SK-N-SH treated with all-trans-retinoic acid at 6 μM for 48 hours (cell line): ENCODE measurements at regions not wholly inside any gene's neighbourhood (a gene's known extent, or its start where the extent isn't known, plus 50 kb on each side); places are given as distances from the start of the nearest gene placed in this dataset.

Experiments used
- ATAC-seq: fragments of 200-7000 bp; cut with Tn5 transposase; 3 replicates; pipeline ENCODE4 v1.9.1; 2020; ENCODE audit warnings: mild to moderate bottlenecking, moderate library complexity
- ARNTL ChIP-seq: fragments of 450-650 bp; formaldehyde crosslinking; IDR thresholded peaks from 2 replicates; pipeline ENCODE4 v1.5.0; 2020; ENCODE audit warnings: low read depth, mild to moderate bottlenecking, moderate library complexity, borderline replicate concordance
- BACH2 ChIP-seq: fragments of 250-450 bp; sonication (Bioruptor Pico); IDR thresholded peaks from 2 replicates; pipeline ENCODE4 v1.9.0; 2021; ENCODE audit warnings: mild to moderate bottlenecking, borderline replicate concordance
- CSDC2 ChIP-seq: fragments of 250-450 bp; sonication (Bioruptor Pico); IDR thresholded peaks from 2 replicates; pipeline ENCODE4 v1.5.0; 2020; ENCODE audit warnings: mild to moderate bottlenecking, moderate library complexity
- ESRRG ChIP-seq: fragments of 250-450 bp; sonication (Bioruptor Pico); IDR thresholded peaks from 2 replicates; pipeline ENCODE4 v1.6.1; 2021; ENCODE audit warnings: mild to moderate bottlenecking
- GLIS3 ChIP-seq: fragments of 250-450 bp; sonication (Bioruptor Pico); IDR thresholded peaks from 2 replicates; pipeline ENCODE4 v1.5.0; 2020; ENCODE audit warnings: mild to moderate bottlenecking, moderate library complexity
- ISL1 ChIP-seq: fragments of 250-450 bp; sonication (Bioruptor Pico); IDR thresholded peaks from 2 replicates; pipeline ENCODE4 v2.1.2; 2022; ENCODE audit warnings: mild to moderate bottlenecking, moderate library complexity
- OSR1 ChIP-seq: fragments of 250-450 bp; sonication (Bioruptor Pico); IDR thresholded peaks from 2 replicates; pipeline ENCODE4 v1.8.0; 2022; ENCODE audit warnings: moderate library complexity, mild to moderate bottlenecking, inconsistent platforms
- PATZ1 ChIP-seq: fragments of 250-450 bp; sonication (Bioruptor Pico); IDR thresholded peaks from 2 replicates; pipeline ENCODE4 v1.8.0; 2020; ENCODE audit warnings: mild to moderate bottlenecking, moderate library complexity, borderline replicate concordance
- PPARA ChIP-seq: fragments of 250-450 bp; sonication (Bioruptor Pico); IDR thresholded peaks from 2 replicates; pipeline ENCODE4 v1.5.0; 2020; ENCODE audit warnings: mild to moderate bottlenecking, borderline replicate concordance
- SNAI2 ChIP-seq: fragments of 250-450 bp; sonication (Bioruptor Pico); IDR thresholded peaks from 2 replicates; pipeline ENCODE4 v1.5.0; 2020; ENCODE audit warnings: mild to moderate bottlenecking, moderate library complexity
- TOX ChIP-seq: fragments of 250-450 bp; sonication (Bioruptor Pico); IDR thresholded peaks from 2 replicates; pipeline ENCODE4 v1.8.0; 2021; ENCODE audit warnings: mild to moderate bottlenecking, moderate library complexity, borderline replicate concordance
- ZC3H10 ChIP-seq: fragments of 250-450 bp; sonication (Bioruptor Pico); IDR thresholded peaks from 2 replicates; pipeline ENCODE4 v1.5.1; 2021; ENCODE audit warnings: mild to moderate bottlenecking, moderate library complexity
- ZFP3 ChIP-seq: fragments of 250-450 bp; sonication (Bioruptor Pico); IDR thresholded peaks from 2 replicates; pipeline ENCODE4 v1.5.0; 2020; ENCODE audit warnings: mild to moderate bottlenecking, moderate library complexity
- ZFP30 ChIP-seq: fragments of 450-650 bp; formaldehyde crosslinking; IDR thresholded peaks from 2 replicates; pipeline ENCODE4 v1.5.0; 2022; ENCODE audit warnings: mild to moderate bottlenecking, moderate library complexity
- ZNF70 ChIP-seq: fragments of 450-650 bp; formaldehyde crosslinking; IDR thresholded peaks from 2 replicates; pipeline ENCODE4 v1.5.0; 2020; ENCODE audit warnings: mild to moderate bottlenecking, moderate library complexity
- ZNF8 ChIP-seq: fragments of 450-650 bp; formaldehyde crosslinking; IDR thresholded peaks from 2 replicates; pipeline ENCODE4 v1.5.0; 2020; ENCODE audit warnings: mild to moderate bottlenecking, moderate library complexity
- TF ChIP-seq, protein P1 (sequence below): fragments of 250-450 bp; sonication (Bioruptor Pico); IDR thresholded peaks from 2 replicates; pipeline ENCODE4 v1.5.1; 2020; ENCODE audit warnings: low read depth, mild to moderate bottlenecking, moderate library complexity
- TF ChIP-seq, protein P2 (sequence below): fragments of 250-450 bp; sonication (Bioruptor Pico); IDR thresholded peaks from 2 replicates; pipeline ENCODE4 v1.5.0; 2020; ENCODE audit warnings: mild to moderate bottlenecking, moderate library complexity
- TF ChIP-seq, protein P3 (sequence below): fragments of 250-450 bp; sonication (Bioruptor Pico); IDR thresholded peaks from 2 replicates; pipeline ENCODE4 v1.8.0; 2021; ENCODE audit warnings: low read depth, mild to moderate bottlenecking, moderate library complexity, borderline replicate concordance

GRCh38 chr12:60704171-60704914, 1108.5 kb downstream of the SLC16A7 start:
- TF ChIP-seq ZFP3 (CRISPR knock-in tag) (no peak), ZNF70 (no peak), ARNTL (CRISPR knock-in tag) (no peak), ISL1 (CRISPR knock-in tag) (no peak)
- no peak for ATAC-seq

- ATAC-seq, result no peak
- TF ChIP-seq, protein P1, sequence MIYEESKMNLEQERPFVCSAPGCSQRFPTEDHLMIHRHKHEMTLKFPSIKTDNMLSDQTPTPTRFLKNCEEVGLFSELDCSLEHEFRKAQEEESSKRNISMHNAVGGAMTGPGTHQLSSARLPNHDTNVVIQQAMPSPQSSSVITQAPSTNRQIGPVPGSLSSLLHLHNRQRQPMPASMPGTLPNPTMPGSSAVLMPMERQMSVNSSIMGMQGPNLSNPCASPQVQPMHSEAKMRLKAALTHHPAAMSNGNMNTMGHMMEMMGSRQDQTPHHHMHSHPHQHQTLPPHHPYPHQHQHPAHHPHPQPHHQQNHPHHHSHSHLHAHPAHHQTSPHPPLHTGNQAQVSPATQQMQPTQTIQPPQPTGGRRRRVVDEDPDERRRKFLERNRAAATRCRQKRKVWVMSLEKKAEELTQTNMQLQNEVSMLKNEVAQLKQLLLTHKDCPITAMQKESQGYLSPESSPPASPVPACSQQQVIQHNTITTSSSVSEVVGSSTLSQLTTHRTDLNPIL, result no peak
- TF ChIP-seq, protein P2, sequence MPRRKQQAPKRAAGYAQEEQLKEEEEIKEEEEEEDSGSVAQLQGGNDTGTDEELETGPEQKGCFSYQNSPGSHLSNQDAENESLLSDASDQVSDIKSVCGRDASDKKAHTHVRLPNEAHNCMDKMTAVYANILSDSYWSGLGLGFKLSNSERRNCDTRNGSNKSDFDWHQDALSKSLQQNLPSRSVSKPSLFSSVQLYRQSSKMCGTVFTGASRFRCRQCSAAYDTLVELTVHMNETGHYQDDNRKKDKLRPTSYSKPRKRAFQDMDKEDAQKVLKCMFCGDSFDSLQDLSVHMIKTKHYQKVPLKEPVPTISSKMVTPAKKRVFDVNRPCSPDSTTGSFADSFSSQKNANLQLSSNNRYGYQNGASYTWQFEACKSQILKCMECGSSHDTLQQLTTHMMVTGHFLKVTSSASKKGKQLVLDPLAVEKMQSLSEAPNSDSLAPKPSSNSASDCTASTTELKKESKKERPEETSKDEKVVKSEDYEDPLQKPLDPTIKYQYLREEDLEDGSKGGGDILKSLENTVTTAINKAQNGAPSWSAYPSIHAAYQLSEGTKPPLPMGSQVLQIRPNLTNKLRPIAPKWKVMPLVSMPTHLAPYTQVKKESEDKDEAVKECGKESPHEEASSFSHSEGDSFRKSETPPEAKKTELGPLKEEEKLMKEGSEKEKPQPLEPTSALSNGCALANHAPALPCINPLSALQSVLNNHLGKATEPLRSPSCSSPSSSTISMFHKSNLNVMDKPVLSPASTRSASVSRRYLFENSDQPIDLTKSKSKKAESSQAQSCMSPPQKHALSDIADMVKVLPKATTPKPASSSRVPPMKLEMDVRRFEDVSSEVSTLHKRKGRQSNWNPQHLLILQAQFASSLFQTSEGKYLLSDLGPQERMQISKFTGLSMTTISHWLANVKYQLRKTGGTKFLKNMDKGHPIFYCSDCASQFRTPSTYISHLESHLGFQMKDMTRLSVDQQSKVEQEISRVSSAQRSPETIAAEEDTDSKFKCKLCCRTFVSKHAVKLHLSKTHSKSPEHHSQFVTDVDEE (CRISPR knock-in tag), result no peak
- no peak for TF ChIP-seq ZNF8 (CRISPR knock-in tag)
- no peak for TF ChIP-seq ESRRG (CRISPR knock-in tag)
- TF ChIP-seq ZC3H10 (CRISPR knock-in tag), result no peak
- TF ChIP-seq, protein P3, sequence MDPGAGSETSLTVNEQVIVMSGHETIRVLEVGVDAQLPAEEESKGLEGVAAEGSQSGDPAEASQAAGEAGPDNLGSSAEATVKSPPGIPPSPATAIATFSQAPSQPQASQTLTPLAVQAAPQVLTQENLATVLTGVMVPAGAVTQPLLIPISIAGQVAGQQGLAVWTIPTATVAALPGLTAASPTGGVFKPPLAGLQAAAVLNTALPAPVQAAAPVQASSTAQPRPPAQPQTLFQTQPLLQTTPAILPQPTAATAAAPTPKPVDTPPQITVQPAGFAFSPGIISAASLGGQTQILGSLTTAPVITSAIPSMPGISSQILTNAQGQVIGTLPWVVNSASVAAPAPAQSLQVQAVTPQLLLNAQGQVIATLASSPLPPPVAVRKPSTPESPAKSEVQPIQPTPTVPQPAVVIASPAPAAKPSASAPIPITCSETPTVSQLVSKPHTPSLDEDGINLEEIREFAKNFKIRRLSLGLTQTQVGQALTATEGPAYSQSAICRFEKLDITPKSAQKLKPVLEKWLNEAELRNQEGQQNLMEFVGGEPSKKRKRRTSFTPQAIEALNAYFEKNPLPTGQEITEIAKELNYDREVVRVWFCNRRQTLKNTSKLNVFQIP (CRISPR knock-in tag), result no peak
- no peak for TF ChIP-seq SNAI2
- no peak for TF ChIP-seq GLIS3 (CRISPR knock-in tag)
- TF ChIP-seq PPARA (CRISPR knock-in tag), result no peak
- no peak for TF ChIP-seq BACH2
- no peak for TF ChIP-seq ZFP30 (CRISPR knock-in tag)
- TF ChIP-seq ARNTL (CRISPR knock-in tag), result no peak
- TF ChIP-seq ZNF70, result no peak
- no peak for TF ChIP-seq OSR1 (CRISPR knock-in tag)
- TF ChIP-seq ZFP3 (CRISPR knock-in tag), result no peak
- no peak for TF ChIP-seq TOX (CRISPR knock-in tag)
- TF ChIP-seq PATZ1 (CRISPR knock-in tag), result no peak
These were observed 1114.4 kb downstream of the SLC16A7 start for GRCh38 chr12:60710246-60710645.

DNA sequence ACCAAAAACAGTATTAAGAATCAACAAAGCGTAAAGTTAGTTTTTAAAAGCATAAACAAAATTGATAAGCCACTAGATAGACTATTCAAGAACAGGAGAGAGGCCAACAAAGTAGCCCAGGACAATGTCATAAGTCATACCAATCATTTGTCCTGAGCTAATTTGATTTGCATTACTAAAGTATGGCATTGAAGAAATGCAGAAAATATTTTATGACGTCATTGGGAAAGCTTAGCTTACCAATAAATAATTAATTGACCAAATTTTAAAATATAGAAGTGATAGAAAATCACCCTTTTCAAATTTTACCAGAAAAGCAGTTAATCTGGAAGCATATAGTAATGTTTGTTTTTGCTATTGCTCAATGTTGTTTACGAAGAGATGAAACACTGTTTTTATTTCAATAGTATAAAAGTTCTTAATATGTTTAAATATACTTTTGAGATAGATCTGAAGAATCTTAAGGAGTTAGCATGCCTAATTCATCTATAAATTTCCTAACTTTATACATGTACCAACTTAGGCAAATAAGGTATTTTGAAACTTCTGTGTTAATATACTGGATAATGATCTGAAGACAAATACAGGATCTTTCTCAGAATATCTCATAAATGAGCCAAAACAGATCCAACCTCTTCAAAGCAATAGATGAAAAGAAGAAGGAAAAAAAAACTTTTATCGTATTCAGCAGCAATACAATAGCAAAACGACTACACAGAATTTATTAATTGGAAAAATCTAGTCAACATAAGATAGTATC, 1118.5 kb downstream of the SLC16A7 start:
- TF ChIP-seq ZNF8 (CRISPR knock-in tag), result no peak
- no peak for TF ChIP-seq SNAI2
- no peak for TF ChIP-seq ZNF70
- no peak for TF ChIP-seq BACH2
- no peak for ATAC-seq

DNA sequence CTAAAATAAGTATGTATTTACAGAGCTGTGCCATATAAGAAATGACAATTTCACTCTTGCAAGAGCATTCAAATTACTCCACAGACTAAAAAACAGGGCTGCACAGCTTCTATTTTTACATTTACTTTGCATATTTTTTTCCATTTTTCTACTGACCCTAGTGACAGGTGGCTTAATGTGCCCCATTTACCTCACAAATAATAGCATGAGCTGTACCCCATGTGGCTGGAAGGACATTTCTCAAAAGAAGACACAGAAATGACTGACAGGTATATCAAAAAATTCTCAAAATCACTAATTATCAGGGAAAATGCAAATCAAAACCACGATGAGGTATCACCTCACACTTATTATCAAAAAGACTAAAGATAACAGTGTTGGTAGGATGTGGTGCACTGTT, 1128.6 kb downstream of the SLC16A7 start:
- TF ChIP-seq CSDC2 (no peak), PPARA (CRISPR knock-in tag) (no peak), BACH2 (no peak), GLIS3 (CRISPR knock-in tag) (no peak)
- TF ChIP-seq, protein P2 (CRISPR knock-in tag), result no peak
- ATAC-seq, result no peak
